Uterus (tissue), 2 donors: ENCODE measurements at regions not wholly inside any gene's neighbourhood (a gene's known extent, or its start where the extent isn't known, plus 50 kb on each side); places are given as distances from the start of the nearest gene placed in this dataset.

Source experiments
- POLR2A ChIP-seq, 2 donors: fragments of 450-650 bp; IDR thresholded peaks; one replicate each; pipeline ENCODE4 v1.6.1; 2016; ENCODE audit warnings: antibody characterized with exemption in 2 of 2, mild to moderate bottlenecking in 1 of 2, moderate library complexity in 1 of 2
- TF ChIP-seq, protein P1 (sequence below), 4 experiments: fragments of 200-600 bp in 2 of 4; fragments of 450-650 bp in 2 of 4; sonication (generic) in 2 of 4; IDR thresholded peaks; one replicate each; pipeline ENCODE4 v1.5.1; 2016 to 2019; ENCODE audit warnings: antibody characterized with exemption in 4 of 4, mild to moderate bottlenecking in 2 of 4, moderate library complexity in 1 of 4

DNA sequence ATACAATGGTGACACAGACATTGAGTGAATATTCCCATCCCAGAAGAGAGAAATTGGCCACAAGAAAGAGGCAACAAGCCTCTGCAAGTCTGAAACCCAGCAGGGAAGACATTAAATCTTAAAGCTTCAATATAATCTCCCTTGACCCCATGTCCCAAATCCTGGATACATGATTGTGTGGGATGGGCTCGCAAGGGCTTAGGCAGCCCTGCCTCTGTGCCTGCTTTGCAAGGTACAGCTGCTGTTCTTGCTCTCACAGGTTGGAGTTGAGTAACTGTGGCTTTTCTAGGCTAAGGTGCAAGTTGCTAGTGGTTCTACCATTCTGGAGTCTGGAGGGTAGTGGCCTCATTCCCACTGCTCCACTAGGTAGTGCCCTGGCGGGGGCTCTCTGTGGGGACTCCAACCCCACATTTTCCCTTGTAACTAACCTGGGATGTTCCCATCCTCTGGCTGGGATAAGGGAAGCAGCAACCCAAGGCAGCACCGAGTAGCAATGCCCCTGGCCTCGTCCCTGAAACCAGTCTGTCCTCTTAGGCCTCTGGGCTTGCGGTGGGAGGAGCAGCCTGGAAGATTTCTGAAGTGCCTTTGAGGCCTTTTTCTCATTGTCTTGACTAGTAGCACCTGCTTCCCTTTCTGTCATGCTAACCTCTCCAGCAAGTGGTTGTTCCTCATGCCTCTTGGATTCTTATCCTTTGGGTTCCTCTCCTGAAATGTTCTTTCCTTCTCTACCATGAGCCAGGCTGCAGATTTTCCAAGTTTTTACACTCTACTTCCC, 90.0 kb downstream of the FAM174B start:
- no peak for TF ChIP-seq POLR2A (IDR thresholded peaks at IDR 0.05)
- TF ChIP-seq, protein P1, sequence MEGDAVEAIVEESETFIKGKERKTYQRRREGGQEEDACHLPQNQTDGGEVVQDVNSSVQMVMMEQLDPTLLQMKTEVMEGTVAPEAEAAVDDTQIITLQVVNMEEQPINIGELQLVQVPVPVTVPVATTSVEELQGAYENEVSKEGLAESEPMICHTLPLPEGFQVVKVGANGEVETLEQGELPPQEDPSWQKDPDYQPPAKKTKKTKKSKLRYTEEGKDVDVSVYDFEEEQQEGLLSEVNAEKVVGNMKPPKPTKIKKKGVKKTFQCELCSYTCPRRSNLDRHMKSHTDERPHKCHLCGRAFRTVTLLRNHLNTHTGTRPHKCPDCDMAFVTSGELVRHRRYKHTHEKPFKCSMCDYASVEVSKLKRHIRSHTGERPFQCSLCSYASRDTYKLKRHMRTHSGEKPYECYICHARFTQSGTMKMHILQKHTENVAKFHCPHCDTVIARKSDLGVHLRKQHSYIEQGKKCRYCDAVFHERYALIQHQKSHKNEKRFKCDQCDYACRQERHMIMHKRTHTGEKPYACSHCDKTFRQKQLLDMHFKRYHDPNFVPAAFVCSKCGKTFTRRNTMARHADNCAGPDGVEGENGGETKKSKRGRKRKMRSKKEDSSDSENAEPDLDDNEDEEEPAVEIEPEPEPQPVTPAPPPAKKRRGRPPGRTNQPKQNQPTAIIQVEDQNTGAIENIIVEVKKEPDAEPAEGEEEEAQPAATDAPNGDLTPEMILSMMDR (IDR thresholded peaks at IDR 0.05), result no peak
